Tibial artery (tissue), 4 donors: ENCODE measurements at regions not wholly inside any gene's neighbourhood (a gene's known extent, or its start where the extent isn't known, plus 50 kb on each side); places are given as distances from the start of the nearest gene placed in this dataset.

Experiments
- DNase-seq, 2 donors: peaks; one replicate each; pipeline ENCODE4 v3.0.0-alpha.2; 2019
- H3K27ac ChIP-seq, 2 donors: fragments of 200-600 bp; sonication (generic) in 1 of 2; 1 replicate in 1 of 2; 2 replicates in 1 of 2; pipeline ENCODE4 v1.5.1; 2018 to 2019; ENCODE audit warnings: mild to moderate bottlenecking in 1 of 2
- H3K27me3 ChIP-seq, 2 donors: fragments of 200-600 bp; sonication (generic) in 1 of 2; one replicate each; pipeline versions ENCODE4 v1.5.1 to v1.6.0; 2016 to 2019
- H3K36me3 ChIP-seq, 3 donors: fragments of 200-600 bp; sonication (generic) in 2 of 3; one replicate each; pipeline ENCODE4 v1.5.1; 2016 to 2019; ENCODE audit warnings: mild to moderate bottlenecking in 2 of 3
- H3K4me1 ChIP-seq, 4 donors: fragments of 200-600 bp; sonication (generic) in 2 of 4; 1 replicate in 3 of 4; 2 replicates in 1 of 4; pipeline ENCODE4 v1.5.1; 2016 to 2019
- H3K4me3 ChIP-seq, 2 donors: fragments of 200-600 bp; sonication (generic) in 1 of 2; 1 replicate in 1 of 2; 2 replicates in 1 of 2; pipeline ENCODE4 v1.5.1; 2018 to 2019; ENCODE audit warnings: mild to moderate bottlenecking in 2 of 2
- H3K9me3 ChIP-seq, 3 donors: fragments of 200-600 bp; sonication (generic) in 1 of 3; one replicate each; pipeline ENCODE4 v1.5.1; 2016 to 2019
- intact Hi-C: fragments of 100-400 bp; cut with DNase I; formaldehyde crosslinking; loops from one replicate; pipeline ENCODE4 v1.15.0; 2023; ENCODE audit warnings: low total_unique reads
- TF ChIP-seq, protein P1 (sequence below), 2 experiments: fragments of 200-600 bp in 1 of 2; fragments of 450-650 bp in 1 of 2; IDR thresholded peaks; one replicate each; pipeline ENCODE4 v1.5.1; 2017 to 2019; ENCODE audit warnings: antibody characterized with exemption in 2 of 2, mild to moderate bottlenecking in 1 of 2, moderate library complexity in 1 of 2

DNA sequence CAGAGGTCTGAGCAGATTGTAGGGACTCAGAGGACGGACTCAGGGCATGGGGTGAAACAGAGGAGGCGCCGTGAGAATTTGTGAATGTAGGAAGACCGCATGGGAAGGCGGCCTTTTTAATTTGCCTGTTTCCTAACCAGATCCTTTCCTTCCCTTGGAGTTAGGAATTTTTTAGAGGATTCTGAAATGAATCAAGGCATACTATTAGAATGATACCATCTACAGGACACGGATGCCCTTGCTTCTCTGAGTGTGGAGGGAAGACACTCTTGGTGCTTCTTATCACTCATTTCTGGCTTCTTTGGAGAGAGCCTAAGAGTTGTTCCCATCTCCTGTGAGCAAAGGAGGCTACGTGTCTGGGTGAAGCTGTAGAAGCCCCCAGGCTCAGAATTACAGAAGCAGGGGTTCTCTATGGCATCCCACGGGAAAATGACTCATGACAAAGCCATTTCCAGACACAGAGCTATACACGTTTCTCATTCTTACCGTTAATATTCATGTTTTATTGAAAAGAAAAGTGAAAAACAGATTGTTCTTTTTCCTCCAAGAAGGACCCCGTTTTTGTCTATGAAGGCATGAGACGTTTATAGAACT, 148.5 kb downstream of the EDN3 start:
- no peak overlapping the region for H3K27ac ChIP-seq
- intact Hi-C loops: no loop called here
- H3K9me3 ChIP-seq: no peaks in the 10 kb centered on the region
- H3K36me3 ChIP-seq: no peaks in the 10 kb centered on the region
- no peaks in the 10 kb centered on the region for H3K4me1 ChIP-seq
- TF ChIP-seq, protein P1, sequence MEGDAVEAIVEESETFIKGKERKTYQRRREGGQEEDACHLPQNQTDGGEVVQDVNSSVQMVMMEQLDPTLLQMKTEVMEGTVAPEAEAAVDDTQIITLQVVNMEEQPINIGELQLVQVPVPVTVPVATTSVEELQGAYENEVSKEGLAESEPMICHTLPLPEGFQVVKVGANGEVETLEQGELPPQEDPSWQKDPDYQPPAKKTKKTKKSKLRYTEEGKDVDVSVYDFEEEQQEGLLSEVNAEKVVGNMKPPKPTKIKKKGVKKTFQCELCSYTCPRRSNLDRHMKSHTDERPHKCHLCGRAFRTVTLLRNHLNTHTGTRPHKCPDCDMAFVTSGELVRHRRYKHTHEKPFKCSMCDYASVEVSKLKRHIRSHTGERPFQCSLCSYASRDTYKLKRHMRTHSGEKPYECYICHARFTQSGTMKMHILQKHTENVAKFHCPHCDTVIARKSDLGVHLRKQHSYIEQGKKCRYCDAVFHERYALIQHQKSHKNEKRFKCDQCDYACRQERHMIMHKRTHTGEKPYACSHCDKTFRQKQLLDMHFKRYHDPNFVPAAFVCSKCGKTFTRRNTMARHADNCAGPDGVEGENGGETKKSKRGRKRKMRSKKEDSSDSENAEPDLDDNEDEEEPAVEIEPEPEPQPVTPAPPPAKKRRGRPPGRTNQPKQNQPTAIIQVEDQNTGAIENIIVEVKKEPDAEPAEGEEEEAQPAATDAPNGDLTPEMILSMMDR (IDR thresholded peaks at IDR 0.05): no peak
- DNase-seq: no peak
- peaks cover 0 to 55% of the 10 kb centered on the region in 2 donors for H3K27me3 ChIP-seq
- H3K4me3 ChIP-seq: no peak overlapping the region

DNA sequence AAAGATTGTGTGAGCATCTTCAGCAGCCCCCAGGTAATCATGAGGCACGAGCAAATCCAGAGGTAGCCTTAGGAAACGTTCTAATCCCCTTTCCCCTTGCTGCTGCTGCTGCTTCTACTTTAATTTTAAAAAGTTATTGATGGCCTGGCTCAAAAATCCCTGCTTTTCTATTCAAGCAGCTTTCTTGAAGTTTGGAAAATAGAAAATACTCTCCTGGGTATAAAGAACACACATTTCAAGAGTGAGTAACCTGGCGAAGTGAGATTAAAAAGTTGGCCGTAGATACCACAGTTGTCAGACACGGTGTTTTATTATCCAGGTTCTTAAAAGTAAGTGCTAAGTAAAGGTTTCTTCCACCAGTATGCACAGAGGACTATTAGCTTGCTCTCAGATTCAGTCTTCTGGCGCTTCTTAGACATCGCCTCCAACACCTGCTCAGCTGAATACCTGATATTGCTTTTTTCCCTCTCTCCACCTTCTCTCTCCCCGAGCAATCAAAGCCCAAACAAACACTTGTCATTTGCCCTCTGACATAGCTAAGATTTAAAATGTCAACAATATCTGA, 150.7 kb downstream of the EDN3 start:
- intact Hi-C loops: no loop called here
- Histone ChIP-seq H3K4me3 (no peak overlapping the region), H3K4me1 (peaks cover 0 to 8% (median 5%) of the 10 kb centered on the region in 4 donors), H3K27ac (no peak overlapping the region), H3K9me3 (no peaks in the 10 kb centered on the region), H3K36me3 (no peaks in the 10 kb centered on the region), H3K27me3 (peaks cover 0 to 41% of the 10 kb centered on the region in 2 donors)
- no peak for DNase-seq
- TF ChIP-seq, protein P1 (IDR thresholded peaks at IDR 0.05): no peak

DNA sequence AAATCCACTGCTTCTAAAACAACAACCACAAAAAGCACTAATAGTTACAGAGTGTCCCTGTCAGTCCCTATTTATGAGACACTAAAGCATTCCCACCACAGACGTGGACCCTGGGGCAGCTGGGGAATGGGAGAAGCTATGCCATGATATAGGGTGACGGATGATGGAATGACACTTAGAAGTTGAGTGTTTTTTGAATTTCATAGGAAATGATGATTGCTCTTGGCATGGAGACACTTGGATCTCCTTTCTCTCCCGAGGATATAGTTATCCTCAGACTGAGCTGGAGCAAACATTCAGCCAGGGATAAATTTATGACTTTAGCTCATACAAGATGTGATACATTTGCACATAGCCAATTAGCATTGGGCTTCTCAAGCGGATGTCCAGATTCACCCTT, 151.2 kb downstream of the EDN3 start:
- no peak for DNase-seq
- Histone ChIP-seq H3K9me3 (no peaks in the 10 kb centered on the region), H3K27me3 (peaks cover 0 to 44% of the 10 kb centered on the region in 2 donors), H3K27ac (no peak overlapping the region), H3K4me3 (no peak overlapping the region), H3K4me1 (peaks cover 0 to 8% (median 5%) of the 10 kb centered on the region in 4 donors), H3K36me3 (no peaks in the 10 kb centered on the region)
- intact Hi-C loops: no loop called here
- TF ChIP-seq, protein P1 (IDR thresholded peaks at IDR 0.05): no peak

DNA sequence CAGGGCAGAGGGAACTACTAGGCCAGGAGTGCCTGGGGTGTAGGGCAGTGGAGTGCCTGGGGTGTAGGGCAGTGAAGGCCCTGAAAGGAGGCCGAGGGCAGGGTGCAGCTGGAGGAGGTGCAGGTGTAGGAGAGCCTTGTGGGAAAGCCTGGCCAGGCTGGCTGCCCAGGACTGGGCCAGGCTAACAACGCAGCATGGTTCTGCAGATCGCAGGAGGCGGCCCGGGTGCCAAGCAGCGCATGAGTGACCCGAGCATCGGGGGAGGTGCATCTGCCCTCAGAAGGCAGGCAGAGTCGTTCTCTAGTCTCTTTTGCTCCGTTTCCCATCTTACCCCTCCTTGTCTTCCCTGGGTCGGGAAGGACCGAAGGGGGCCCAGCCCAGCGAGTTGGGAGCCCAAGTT, 151.5 kb upstream of the PHACTR3 start:
- Histone ChIP-seq H3K4me3 (no peak overlapping the region), H3K27ac (no peak overlapping the region), H3K4me1 (peaks cover 0 to 8% (median 5%) of the 10 kb centered on the region in 4 donors), H3K36me3 (no peaks in the 10 kb centered on the region), H3K9me3 (no peaks in the 10 kb centered on the region), H3K27me3 (peaks cover 0 to 35% of the 10 kb centered on the region in 2 donors)
- peak in 1 of 2 donors; percentile 60 for DNase-seq
- TF ChIP-seq, protein P1 (IDR thresholded peaks at IDR 0.05): no peak
- intact Hi-C loops: no loop called here

DNA sequence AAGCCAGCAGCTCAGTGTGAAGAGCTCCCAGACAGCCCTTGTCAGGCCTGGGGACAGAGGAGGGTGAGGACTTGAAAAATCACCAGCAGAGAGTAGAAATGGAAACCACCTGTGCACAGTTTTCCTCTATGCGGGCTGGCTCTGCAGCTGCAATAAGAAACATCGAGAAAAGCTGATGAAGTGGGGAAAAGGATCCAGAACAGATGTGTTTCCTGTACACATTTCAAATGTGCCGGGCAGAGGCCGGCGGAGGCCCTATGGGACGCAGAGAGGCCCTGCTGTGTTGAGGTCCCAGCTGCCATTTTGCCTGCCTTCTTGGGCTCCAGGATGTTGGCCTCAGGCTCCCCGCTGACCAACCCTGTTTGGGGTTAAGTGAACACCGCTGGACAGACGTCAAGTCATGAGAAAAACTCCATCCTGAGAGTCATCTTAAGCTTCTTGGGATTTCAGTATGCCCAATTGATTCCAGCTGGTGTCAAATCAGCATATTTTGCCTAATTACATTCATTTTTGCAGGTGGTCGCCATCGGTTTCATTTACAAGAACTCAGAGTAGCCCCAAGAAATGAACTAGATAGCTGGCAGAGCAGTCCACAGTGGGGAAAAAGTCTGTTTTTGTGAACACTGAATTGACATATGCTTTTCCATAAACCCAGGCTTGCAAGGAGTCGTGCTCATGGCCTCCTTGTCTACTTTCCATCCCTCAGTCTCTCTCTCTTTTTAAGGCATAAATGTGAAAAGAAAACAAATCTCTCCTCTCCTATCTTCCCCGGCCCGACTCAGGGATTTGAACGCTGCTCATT, 150.4 kb upstream of the PHACTR3 start:
- intact Hi-C loops: no loop called here
- H3K36me3 ChIP-seq: no peaks in the 10 kb centered on the region
- DNase-seq: peak in 1 of 2 donors; percentile 33
- H3K9me3 ChIP-seq: peaks cover 0 to 2% (median 0%) of the 10 kb centered on the region in 3 donors
- no peak overlapping the region for H3K4me3 ChIP-seq
- TF ChIP-seq, protein P1 (IDR thresholded peaks at IDR 0.05): no peak
- H3K27ac ChIP-seq: no peak overlapping the region
- peaks cover 0 to 8% (median 5%) of the 10 kb centered on the region in 4 donors for H3K4me1 ChIP-seq
- H3K27me3 ChIP-seq: peaks cover 0 to 24% of the 10 kb centered on the region in 2 donors
